Fibroblast of peridontal ligament (primary cell): ENCODE measurements at regions not wholly inside any gene's neighbourhood (a gene's known extent, or its start where the extent isn't known, plus 50 kb on each side); places are given as distances from the start of the nearest gene placed in this dataset.

Experiments
- DNase-seq: peaks from one replicate; pipeline ENCODE4 v3.0.0-alpha.2; 2010; ENCODE audit errors: extremely low read depth

DNA sequence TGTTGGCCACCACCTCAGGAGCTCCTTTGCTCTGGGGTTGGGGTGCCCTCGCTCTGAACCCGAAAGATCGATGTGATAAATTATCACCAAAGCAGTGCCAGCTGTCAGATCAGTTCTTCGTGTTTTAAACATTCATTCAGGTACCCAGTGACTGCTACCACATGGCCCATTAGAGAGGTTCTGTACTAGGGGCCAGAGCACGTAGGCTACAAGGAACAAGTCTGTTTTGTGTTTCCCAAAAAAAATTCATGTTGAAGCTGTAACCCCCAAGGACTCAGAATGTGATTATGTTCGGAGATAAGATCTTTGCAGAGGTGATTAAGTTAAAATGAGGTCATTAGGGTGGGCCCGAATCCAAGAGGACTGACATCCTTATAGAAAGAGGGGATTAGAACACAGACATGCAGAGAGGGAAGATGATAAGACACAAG lies 526.9 kb downstream of the NPHP4 start:
- DNase-seq, result no peak

DNA sequence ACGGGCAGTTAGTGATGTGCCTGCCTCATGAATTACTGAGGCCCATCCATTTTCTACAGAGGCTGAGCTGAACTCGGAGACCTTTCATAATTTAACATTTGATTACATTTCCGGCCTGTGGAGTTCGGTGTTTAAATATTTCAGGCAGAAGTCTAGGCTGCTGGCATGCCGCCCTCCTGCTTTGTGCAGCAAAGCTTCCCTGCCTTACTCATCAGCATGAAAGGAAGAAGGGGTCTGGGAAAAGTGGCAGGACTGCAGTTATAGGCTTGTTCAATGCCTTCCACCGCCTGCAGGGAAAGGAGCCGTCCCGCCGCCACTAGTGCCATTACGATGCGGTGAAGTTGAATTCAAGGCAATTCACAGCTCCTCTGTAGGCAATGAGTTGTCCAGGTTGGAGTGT lies 527.9 kb downstream of the NPHP4 start:
- DNase-seq, result no peak

DNA sequence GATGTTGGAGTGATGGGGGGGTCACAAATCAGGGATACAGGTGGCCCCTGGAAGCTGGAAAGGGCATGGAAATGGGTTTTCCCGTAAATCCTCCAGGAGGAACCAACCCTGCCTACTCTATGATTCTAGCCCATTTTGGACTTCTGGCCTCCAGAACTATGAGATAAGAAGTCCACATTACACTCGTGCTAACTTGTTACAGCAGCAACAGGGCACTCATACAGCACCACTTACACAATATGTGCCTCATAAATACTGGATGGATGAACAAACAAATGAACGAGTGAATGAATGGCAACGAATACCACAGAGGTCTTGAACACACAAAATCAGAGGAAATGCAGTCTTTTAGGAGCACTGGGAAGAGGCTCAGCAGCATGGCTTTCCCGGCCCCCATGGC lies 531.3 kb downstream of the NPHP4 start:
- DNase-seq, result no peak

DNA sequence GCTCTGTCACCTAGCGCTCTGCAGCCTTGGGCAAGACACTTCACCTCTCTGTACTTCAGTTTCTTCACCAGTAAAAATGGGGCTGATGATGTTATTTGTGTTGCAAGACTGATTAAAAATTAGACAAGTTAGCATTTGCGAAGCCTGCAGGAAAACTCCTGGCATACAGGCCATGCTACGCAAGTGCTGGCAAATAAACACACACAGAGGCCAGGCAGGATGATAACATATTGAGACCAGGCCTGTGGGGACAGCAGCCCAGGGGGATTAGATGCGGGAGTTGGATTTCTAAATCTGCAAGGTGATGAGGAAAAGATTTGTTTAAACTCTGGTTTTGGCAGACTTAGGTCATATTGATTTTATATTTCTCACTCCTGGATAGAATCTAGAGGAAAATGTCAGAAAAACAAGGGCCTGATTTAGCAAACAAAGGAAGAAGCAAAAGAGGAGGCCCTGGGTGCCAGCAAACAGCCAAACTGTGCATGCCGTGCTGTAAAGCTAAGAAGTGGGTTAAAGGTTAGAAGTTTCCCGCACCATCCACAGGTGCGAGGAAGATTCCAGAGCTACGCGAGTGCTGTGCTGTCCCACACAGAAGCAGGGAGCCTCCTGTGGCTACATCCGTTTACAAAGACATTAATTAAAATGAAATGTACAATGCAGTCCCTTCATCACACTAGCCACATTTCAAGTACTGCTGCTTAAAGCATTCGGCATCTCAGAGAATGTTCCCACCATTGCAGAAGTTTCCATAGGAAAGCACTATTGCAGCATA lies 532.2 kb downstream of the NPHP4 start:
- no peak for DNase-seq

DNA sequence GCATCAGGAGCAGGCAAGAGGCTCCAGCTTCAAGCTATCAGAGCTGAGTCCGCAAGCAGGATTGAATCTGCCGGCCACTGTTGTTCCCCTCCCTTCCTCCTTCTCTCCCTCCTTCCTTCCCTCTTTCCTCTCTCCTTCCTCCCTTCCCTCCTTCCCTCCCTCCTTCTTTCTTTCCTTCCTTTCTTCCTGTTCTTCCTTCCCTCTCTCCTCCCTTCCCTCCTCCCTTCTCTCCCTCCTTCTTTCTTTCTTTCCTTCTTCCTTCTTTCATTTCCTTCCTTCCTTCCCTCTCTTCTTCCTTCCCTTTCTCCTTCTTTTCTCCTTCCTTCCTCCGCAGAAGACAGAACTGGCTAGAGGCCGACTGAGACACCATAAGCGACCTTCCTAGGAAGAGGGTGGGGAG lies 534.0 kb downstream of the NPHP4 start:
- DNase-seq, result no peak

DNA sequence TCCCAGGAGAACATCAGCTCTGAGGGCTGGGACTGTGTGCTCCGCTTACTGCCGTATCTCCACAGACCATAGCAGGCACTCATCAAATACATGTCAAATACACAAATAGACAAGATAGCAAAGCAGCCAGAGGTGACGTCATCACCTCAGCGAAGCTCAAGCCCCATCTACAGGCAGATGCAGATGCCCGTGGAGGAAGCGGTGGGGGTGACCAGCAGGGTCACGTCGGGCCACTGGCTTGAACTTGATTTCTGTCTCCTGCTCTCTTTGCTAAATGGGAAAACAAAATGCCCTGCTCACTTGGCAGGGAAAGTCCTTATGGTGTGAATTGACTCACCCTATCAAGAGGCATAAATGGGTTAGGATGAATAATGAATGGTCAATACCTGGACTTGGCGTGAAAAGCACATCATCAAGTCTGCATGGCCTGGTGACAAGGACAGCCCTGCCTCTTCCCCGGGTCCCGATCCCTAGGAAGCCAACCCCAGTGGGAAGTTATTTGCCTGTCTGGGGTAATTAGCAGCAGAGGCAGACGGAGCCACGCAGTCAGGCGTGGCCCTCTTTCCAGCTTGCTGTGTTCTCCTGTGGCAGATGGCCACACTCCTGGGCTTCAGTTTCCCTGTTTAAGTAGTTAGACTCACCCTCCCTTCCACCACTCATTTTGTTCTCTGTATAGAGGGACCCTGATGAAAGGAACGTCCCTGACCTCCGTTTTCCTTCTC lies 536.0 kb downstream of the NPHP4 start:
- no peak for DNase-seq

DNA sequence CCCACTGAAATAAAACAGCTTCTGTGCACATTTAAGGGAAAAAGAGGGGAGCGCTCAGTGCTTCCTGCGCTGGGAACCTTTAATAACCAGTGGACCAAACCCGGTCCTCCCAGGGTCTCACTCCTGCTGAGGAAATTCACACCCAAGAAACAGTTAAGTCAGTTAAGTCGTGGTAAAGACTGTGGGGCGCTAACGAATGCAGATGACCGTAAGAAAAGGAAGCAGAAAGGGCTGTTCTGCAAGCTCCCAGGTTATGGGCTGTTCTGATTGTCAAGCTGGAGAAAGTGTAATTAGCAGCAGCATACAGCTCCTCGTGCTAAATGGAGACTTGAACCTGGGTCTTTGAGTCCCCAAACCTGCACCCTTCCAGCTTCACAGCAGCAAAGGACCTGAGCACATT lies 536.6 kb downstream of the NPHP4 start:
- DNase-seq, result no peak

DNA sequence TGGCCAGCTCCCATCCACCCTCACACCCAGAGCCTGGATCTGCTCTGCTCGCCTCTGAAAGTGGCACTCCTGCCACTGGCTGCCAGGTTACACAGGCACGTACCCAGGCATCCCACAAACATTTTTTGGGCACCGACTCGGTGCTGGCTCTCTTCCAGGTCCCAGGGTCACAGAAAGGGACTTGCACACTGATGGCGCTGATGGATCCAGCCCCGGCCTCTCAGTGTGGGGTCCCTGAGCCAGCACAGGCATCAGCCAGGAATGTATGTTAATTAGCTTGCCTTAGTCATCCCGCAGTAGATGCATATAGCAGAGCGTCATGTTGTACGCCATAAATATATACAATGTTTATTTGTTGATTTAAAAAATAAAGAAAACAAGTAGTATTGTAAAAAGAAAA lies 537.2 kb downstream of the NPHP4 start:
- no peak for DNase-seq

DNA sequence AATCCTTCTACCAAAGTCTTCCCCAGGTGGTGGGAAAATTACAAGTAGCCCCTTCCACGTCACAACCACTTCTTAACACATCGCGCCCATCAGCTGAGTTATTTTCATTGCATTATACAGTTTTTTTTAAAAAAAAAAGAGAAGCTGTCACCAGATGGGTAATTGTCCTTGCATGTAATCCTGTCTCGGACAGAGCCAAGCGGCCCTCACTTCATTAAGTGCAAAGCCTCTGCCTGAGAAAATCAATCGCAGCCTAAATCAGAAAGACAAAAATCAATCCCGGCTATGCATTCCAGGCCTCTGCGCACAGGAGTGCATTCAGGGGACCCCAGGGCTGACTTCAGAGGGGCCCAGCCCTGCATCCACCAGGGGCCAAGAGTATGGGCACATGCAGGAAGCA lies 538.9 kb downstream of the NPHP4 start:
- DNase-seq, result no peak

DNA sequence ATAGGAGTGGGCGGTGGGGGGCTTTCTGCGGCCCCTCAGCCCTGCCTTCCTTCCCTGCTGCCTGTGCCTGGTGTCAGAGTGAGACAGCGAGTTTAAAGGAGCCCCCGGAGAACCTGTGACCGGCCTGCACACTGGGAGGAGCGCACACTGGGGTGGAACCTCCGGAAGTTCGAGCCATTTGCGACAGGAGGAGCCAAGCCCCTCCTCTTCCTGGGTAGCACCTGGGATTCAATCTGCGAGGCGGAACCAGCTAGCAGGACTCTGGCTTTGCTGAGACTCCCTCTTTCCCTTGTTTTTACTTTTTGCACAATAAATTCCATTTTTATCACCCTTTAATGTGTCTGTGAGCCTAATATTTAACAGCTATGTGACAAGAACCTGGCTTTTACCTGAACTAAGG lies 540.6 kb downstream of the NPHP4 start:
- no peak for DNase-seq

DNA sequence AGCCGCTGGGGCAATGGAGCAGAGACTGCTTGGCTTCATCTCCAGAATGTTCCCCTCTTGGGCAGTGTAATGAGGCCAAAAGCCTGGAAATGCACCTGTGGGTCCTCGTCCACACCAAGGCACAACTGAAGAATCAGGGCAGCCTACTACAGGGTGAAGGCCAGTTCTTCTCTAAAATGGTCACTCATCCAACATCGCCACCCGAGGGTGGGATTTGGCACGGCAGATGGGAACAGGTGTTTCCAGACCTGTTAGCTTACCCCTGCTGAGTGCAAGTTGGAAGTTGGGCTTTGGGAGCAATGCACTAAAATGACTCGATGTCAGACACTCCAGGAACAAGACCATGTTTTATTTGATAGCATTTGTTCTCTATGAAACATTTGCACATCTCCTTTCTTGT lies 543.7 kb downstream of the NPHP4 start:
- DNase-seq, result no peak

DNA sequence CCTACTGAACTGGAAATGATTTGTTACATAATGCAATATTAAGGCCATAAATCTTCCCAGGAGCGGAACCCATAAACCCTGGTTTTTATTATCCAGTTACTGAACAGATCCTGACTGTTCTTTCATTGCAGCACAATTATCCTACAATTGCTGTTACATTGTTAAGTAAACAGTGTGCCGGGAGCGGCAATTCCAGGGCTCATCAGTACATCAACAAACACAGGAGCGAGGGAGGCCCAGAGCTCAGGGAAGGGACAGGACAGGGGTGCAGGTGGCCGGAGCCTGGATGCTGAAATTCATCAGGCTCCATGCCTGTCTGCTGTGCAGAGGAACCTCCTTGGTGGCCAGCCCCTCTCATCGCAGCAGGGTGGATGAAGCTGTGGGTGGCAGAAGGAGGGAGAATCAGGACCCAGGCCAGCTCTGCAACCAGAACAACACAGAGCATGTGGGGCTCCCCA lies 544.7 kb downstream of the NPHP4 start:
- no peak for DNase-seq

DNA sequence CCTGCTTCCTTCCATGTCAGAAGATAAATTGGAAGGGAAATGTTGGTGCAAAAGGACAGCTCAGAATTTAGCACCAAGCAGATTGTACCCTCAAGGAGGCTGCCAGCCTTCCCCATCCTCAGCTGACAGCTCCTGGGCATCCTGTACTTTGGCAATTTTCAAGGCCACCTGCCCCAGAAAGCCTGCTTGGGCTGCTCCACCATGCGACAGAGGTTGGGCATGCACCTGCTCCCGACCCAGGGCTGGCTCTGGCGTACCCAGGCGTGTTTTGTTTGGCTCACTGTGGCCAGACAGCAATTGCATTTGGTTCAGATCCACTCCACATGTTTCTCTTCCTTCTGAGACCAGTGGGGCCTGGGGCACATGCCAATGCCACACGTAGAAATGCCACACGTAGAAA lies 547.8 kb downstream of the NPHP4 start:
- no peak for DNase-seq

DNA sequence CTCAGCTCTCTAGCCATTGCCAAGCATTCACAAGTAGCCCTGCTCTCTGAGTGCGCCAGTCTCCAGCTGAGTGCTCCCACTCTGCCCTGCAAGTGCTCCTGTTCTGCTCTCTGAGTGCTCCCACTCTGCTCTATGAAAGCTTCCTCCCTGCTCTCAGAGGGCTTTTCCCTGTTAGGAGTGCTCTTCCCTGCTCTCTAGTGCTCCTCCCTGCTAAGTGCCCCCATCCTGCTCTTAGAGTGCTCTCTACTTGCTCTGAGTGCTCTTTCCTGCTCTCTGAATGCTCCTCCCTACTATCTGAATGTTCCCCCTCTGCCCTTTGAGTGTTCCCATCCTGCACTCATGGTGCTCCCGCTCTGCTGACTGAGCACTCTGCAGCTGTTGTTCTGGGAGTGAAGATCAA lies 555.4 kb downstream of the NPHP4 start:
- DNase-seq, result no peak

DNA sequence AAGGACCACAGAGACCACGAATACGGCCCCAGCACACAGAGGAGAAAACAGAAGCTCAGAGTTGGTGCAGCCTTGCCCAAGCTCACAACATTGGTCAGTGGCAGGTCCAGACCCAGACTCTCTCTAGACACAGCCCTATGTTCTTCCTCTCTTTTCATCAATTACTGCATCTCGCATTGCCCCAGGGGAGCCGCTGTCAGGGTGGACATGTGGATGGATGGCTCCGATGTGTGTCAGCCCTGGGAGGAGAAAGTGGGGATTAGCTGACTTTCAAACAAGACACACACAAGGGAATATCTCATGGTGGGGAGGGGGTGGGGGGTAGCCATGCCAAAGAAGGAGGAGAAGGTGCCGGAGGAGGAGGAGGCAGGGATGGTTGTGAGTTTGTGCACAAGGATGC lies 556.8 kb downstream of the NPHP4 start:
- no peak for DNase-seq

DNA sequence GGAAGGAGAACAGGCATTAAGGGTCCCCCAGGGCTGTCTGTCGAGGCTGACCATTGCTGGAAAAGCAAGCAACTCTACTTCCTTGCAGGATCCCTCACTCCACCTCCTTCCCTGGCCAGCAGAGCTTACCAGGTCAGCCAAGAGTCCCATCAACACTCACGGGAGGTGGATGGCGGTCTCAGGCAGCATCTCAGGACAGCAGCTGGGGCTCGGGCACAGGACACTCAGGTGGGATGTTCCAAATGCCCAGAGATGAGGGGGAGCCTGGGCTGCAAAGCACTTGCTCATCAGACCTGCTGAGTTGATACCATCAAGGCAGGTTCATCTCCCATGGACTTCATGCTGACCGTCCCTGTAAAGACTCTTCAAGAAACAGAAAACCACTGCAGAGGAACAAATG lies 559.8 kb downstream of the NPHP4 start:
- no peak for DNase-seq

DNA sequence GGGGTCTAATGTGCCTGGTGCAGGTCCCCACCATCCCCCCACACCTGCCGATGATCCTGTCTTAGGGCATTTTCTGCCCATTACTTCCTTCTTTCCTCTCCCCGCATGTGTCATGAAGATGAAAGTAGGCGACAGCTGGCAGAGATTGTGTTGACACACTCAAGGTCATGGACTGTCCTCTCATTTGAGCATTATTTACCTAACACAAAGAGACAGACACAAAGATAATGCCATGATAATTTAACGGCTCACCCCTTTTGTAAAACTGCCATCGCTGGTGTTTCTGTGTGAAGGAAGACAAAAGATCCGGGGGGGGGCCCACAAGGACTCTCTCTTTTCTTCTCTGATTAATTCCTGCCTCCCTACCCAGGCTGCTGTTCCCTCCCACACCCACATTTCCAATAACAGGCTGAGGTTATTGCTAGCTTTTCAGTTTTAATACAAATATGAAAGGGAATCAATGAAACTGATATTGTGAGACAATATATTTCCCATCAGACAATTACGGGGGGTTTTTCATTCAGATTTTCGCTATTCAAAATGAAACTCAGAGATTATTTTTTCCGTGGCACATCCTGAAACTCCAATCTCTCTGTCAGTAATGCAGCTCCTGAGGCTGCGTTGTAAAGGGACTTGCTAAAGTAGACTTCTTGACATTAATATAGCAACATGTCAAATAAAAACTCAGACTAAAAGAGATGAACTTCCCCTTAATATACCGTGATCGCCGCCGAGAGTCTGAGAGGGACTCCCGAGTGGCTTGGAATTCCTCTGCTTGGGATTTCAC lies 561.1 kb downstream of the NPHP4 start:
- no peak for DNase-seq

DNA sequence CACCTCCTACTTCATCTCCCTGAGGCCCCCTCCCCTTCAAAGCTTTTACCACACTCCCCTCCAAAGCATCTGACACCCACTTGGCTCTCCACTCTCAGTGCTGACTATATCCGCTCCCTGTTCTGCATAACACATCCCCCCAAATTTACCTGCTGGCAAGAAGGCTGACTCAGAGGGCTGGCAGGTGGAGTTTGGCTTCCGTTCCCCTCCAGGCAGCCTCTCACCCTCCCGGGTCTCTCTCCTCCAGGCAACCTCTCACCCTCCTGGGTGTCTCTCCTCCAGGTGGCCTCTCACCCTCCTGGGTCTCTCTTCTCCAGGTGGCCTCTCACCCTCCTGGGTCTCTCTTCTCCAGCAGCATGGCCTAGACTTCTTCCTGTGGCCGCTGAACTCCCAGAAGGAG lies 562.1 kb downstream of the NPHP4 start:
- no peak for DNase-seq

DNA sequence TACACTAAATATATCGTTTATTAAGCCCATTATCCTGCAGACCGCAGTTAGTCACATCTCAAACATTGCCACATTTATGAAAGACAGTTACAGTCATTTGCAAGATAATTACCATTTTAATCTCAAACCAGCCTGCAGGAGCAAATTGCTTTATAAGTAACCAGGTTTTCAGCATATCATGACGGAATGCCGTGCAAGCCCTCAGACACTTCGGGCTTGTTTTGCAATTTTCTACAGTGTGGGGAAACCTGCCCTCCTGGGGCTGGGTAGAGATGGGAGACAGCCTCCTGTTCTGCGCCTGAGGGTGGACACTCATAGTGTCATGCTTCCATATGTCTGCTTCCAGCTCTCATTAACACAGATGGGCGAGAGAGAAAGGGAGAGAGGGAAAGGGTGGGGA lies 563.9 kb downstream of the NPHP4 start:
- DNase-seq, result no peak

DNA sequence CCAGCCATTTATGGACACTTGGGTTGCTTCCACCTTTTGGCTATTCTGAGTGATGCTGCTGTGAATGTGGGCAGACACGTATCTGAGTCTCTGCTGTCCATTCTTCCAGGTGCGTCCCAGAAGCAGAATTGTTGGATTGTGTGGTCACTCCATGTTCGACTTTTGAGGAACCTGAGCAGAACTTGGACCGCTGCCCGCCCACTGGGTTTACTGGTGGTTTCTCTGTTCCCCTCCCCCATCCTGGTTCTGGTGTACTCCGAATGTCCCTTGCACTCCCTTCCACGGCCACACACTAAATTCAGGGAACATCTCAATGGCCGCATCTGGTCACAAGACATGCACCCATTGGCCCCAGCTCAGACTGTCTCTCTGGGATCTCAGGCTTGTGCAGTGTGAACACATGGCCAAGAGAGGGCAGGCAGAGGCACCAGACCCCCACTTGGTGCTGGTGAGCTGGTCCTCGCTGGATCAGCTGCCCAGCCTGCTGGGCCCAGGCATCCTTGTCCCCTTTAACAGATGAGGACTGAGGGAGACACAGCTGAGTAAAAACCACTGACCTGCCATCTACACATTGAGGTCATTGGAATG lies 565.1 kb downstream of the NPHP4 start:
- DNase-seq, result no peak

DNA sequence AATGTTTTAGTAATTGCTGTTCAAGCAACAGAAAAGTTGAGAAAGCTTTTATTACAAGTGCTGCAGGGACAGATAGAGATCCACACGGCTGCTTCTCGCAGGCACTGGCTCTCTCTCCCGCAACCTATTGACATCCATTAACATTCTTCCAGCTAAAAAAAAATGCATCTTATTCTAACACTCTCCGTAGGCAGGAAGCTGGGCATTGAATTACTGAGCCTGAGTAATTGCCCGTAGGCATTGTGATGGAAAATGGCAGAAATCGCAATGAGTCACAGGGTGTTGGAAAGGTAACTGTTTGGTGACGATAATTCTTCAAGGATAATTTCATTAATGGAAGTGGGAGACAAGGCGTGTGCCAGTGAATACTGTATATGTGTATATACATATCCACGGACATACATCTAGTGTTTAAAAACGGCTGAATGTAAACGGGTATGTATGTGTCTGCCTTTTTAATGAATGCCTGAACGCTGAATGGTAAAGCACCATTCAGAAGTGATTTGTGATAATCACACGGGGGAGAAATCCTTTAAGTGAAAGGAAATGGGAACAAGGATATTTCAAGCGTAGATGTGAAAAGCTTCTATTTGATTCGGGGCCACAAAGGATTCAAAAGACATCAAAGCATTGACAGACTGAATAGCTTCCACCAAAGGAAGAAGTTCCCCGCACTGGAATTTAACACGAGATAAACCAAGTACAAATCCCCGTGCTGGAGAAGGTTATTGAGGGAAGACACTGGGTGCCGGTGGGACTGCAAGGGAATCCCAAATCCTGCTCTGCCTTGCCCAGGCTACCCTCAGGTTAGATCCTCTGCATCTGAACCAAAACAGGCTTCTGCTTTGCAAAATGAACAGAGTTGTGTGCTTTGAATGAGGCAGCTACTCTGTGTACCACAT lies 567.2 kb downstream of the NPHP4 start:
- no peak for DNase-seq
